ENCODE measurements at regions not wholly inside any gene's neighbourhood (a gene's known extent, or its start where the extent isn't known, plus 50 kb on each side); places are given as distances from the start of the nearest gene placed in this dataset.

DNA sequence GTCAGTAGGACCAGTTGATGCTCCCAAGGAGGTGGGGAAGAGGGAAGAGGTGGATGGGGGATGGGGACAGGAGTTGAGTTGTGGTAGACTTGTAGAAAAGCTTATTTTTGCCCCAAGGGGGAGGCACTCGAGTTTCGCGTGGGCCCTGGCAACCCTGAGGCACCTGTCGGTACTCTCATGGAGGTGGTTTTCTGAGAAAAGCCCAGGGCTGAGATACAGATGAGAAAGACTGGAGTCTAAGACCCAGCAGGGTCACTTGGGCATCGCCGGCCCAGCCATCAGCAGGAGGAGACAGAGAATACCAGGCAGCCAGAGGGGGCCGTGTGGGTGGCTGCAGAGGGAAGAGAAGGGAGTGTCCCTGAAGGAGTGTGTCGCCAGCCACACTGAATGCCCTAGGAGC, 57.7 kb upstream of the HPCAL1 start:
- TF ChIP-seq, protein P1, sequence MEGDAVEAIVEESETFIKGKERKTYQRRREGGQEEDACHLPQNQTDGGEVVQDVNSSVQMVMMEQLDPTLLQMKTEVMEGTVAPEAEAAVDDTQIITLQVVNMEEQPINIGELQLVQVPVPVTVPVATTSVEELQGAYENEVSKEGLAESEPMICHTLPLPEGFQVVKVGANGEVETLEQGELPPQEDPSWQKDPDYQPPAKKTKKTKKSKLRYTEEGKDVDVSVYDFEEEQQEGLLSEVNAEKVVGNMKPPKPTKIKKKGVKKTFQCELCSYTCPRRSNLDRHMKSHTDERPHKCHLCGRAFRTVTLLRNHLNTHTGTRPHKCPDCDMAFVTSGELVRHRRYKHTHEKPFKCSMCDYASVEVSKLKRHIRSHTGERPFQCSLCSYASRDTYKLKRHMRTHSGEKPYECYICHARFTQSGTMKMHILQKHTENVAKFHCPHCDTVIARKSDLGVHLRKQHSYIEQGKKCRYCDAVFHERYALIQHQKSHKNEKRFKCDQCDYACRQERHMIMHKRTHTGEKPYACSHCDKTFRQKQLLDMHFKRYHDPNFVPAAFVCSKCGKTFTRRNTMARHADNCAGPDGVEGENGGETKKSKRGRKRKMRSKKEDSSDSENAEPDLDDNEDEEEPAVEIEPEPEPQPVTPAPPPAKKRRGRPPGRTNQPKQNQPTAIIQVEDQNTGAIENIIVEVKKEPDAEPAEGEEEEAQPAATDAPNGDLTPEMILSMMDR (IDR thresholded peaks at IDR 0.05; ENCODE audit: low read depth, low read length): no peak
- DNase-seq: no peak

DNA sequence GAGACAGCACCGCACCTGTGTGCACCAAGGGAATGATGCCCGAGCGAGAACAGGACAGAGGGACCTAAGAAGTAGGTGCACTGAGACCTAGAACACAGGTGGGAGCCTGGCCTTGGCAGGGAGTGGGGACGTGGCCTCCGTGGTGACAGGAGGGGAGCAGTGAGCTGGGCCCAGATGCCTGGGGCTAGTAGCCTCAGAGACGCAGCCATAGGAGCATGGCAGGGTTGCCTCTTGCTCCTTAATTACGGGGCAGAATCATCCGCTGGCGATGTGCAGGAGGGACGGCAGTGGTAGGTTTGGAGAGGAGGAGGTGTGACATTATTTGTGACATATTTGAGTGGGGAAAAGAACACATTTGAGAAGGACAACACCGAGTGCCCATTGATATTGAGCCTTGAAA, 57.0 kb upstream of the HPCAL1 start:
- Histone ChIP-seq H3K27me3 (ENCODE audit: insufficient read depth, low read depth, severe bottlenecking) (no peaks in the 10 kb centered on the region), H3K9me3 (ENCODE audit: severe bottlenecking) (peaks cover 10% of the 10 kb centered on the region), H3K27ac (no peak overlapping the region), H3K4me3 (ENCODE audit: low read depth, low read length) (no peak overlapping the region), H3K36me3 (no peaks in the 10 kb centered on the region)
- DNase-seq: no peak
- TF ChIP-seq, protein P1 (IDR thresholded peaks at IDR 0.05; ENCODE audit: low read depth, low read length): no peak

More for the DNA sequence above, 57.7 kb upstream of the HPCAL1 start:
- H3K9me3 ChIP-seq (ENCODE audit: severe bottlenecking): peaks cover 5% of the 10 kb centered on the region
- H3K4me3 ChIP-seq (ENCODE audit: low read depth, low read length): no peak overlapping the region
- H3K27ac ChIP-seq: no peak overlapping the region
- no peaks in the 10 kb centered on the region for H3K27me3 ChIP-seq (ENCODE audit: insufficient read depth, low read depth, severe bottlenecking)
- no peaks in the 10 kb centered on the region for H3K36me3 ChIP-seq

DNA sequence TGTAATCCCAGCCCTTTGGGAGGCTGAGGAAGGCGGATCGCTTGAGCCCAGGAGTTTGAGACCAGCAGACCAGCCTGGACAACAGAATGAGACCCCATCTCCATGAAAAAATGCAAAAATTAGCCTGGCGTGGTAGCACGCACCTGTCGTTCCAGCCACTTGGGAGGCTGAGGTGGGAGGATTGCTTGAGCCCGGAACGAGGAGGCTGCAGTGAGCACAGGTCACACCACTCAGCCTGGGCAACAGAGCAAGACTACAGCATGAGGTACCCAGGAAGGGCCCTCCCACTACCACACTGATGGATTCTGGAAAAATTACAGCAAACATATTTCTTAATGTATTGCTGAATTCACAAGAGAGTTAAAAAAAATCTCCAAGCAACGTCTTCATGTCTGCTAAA, 56.3 kb upstream of the HPCAL1 start:
- TF ChIP-seq, protein P1 (IDR thresholded peaks at IDR 0.05; ENCODE audit: low read depth, low read length): no peak
- H3K36me3 ChIP-seq: no peaks in the 10 kb centered on the region
- H3K27me3 ChIP-seq (ENCODE audit: insufficient read depth, low read depth, severe bottlenecking): no peaks in the 10 kb centered on the region
- no peak for DNase-seq
- peaks cover 10% of the 10 kb centered on the region for H3K9me3 ChIP-seq (ENCODE audit: severe bottlenecking)
- H3K4me3 ChIP-seq (ENCODE audit: low read depth, low read length): no peak overlapping the region
- H3K27ac ChIP-seq: no peak overlapping the region

DNA sequence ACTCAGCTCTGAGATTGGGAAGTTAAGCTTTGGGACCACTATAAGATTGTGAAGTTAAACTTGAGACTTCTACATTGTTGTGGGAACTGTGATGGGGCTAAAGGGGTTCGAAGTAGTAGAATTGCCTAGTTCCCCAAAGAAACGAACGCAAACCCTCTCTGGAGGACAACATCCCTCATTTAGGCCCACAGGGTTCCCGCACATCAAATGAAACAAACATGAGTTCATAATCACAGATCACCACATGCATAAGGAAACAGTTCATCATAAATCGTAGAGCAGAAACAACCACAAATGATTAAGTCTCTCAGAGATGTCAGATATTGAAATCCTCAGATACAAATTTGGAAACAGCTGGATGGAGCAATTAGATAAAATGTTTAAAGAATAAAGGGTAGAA, 55.9 kb upstream of the HPCAL1 start:
- Histone ChIP-seq H3K36me3 (no peaks in the 10 kb centered on the region), H3K4me3 (ENCODE audit: low read depth, low read length) (no peak overlapping the region), H3K27me3 (ENCODE audit: insufficient read depth, low read depth, severe bottlenecking) (no peaks in the 10 kb centered on the region), H3K9me3 (ENCODE audit: severe bottlenecking) (peaks cover 10% of the 10 kb centered on the region), H3K27ac (no peak overlapping the region)
- TF ChIP-seq, protein P1 (IDR thresholded peaks at IDR 0.05; ENCODE audit: low read depth, low read length): no peak
- DNase-seq: no peak

DNA sequence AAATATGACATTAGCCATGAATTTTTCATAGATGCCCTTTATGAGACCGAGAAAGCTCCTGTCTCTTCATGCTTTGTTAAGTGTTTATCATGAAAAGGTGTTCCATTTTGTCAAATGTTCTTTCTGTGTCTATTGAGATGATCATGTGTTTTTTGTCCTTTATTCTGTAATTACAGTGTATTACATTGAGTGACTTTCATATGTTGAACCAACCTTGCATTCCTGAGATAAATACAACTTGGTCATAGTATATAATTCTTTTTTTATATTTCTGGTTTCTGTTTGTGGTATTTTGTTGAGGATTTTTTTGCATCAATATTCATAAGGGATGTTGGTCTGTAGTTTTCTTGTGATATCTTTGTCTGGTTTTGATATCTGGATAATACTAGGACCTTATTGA, 52.9 kb upstream of the HPCAL1 start:
- TF ChIP-seq, protein P1 (IDR thresholded peaks at IDR 0.05; ENCODE audit: low read depth, low read length): no peak
- Histone ChIP-seq H3K9me3 (ENCODE audit: severe bottlenecking) (peaks cover 10% of the 10 kb centered on the region), H3K27me3 (ENCODE audit: insufficient read depth, low read depth, severe bottlenecking) (no peaks in the 10 kb centered on the region), H3K4me3 (ENCODE audit: low read depth, low read length) (no peak overlapping the region), H3K27ac (no peak overlapping the region), H3K36me3 (no peaks in the 10 kb centered on the region)
- DNase-seq: no peak

DNA sequence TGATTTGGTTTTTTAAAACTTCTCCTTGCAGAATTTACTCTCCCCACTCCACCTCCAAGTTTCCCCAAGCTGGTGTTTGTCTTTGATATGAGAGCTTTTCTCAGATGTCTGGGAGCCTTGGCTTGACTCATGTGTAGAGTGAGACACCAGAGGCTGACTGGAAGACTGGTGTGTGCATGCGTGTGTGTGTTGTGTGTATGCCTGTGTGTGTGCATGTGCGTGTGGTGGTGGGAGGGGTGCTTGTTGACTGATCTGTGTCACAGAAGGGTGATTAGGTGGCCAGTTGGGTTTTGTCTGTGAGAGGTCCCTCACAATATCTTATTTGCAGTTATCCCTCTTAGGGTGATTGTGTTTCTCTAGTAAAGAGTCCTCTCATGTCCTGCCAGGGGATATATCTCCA, 50.5 kb upstream of the HPCAL1 start:
- TF ChIP-seq, protein P1 (IDR thresholded peaks at IDR 0.05; ENCODE audit: low read depth, low read length): no peak
- no peaks in the 10 kb centered on the region for H3K27me3 ChIP-seq (ENCODE audit: insufficient read depth, low read depth, severe bottlenecking)
- DNase-seq: no peak
- peaks cover 10% of the 10 kb centered on the region for H3K9me3 ChIP-seq (ENCODE audit: severe bottlenecking)
- no peaks in the 10 kb centered on the region for H3K36me3 ChIP-seq
- no peak overlapping the region for H3K27ac ChIP-seq
- H3K4me3 ChIP-seq (ENCODE audit: low read depth, low read length): no peak overlapping the region

Measured in WERI-Rb-1 (cell line).